RWPE2 (cell line): ENCODE measurements at regions not wholly inside any gene's neighbourhood (a gene's known extent, or its start where the extent isn't known, plus 50 kb on each side); places are given as distances from the start of the nearest gene placed in this dataset.

Experiments
- ATAC-seq: fragments of 200-7000 bp; cut with Tn5 transposase; 3 replicates; pipeline ENCODE4 v1.9.1; 2021; ENCODE audit warnings: low read depth
- DNase-seq: peaks from one replicate; pipeline ENCODE4 v3.0.0-alpha.2; 2020; ENCODE audit warnings: low spot score
- H3K27ac ChIP-seq: fragments of 450-650 bp; 2 replicates; pipeline ENCODE4 v1.5.1; 2017; ENCODE audit warnings: mild to moderate bottlenecking; ENCODE audit not compliant: poor library complexity, severe bottlenecking
- H3K27me3 ChIP-seq: fragments of 250-450 bp; sonication (Bioruptor Pico); 2 replicates; pipeline ENCODE4 v1.5.1; 2021; ENCODE audit warnings: mild to moderate bottlenecking, moderate library complexity; ENCODE audit not compliant: insufficient read depth, poor library complexity, severe bottlenecking
- H3K36me3 ChIP-seq: fragments of 250-450 bp; sonication (Bioruptor Pico); 2 replicates; pipeline ENCODE4 v1.5.1; 2020; ENCODE audit warnings: low read depth, mild to moderate bottlenecking, moderate library complexity
- H3K4me1 ChIP-seq: fragments of 250-450 bp; sonication (Bioruptor Pico); 2 replicates; pipeline ENCODE4 v1.5.1; 2021; ENCODE audit warnings: mild to moderate bottlenecking, moderate library complexity; ENCODE audit not compliant: insufficient read depth, poor library complexity, severe bottlenecking
- H3K4me3 ChIP-seq: fragments of 250-450 bp; sonication (Bioruptor Pico); 2 replicates; pipeline ENCODE4 v1.5.1; 2021; ENCODE audit warnings: mild to moderate bottlenecking, moderate library complexity; ENCODE audit not compliant: severe bottlenecking
- H3K9me3 ChIP-seq: fragments of 250-450 bp; sonication (Bioruptor Pico); 2 replicates; pipeline ENCODE4 v1.5.1; 2021; ENCODE audit warnings: mild to moderate bottlenecking, moderate library complexity; ENCODE audit not compliant: severe bottlenecking
- CTCF ChIP-seq: fragments of 450-650 bp; IDR thresholded peaks from one replicate; pipeline ENCODE4 v1.5.1; 2017; ENCODE audit warnings: mild to moderate bottlenecking, moderate library complexity; ENCODE audit not compliant: poor library complexity, severe bottlenecking

GRCh38 chr10:24790073-24790472, 66.4 kb upstream of the ARHGAP21 start:
- DNase-seq, result no peak
- no peak for ATAC-seq
- TF ChIP-seq CTCF, result no peak

GRCh38 chr10:24784923-24785322, 61.2 kb upstream of the ARHGAP21 start:
- H3K9me3 ChIP-seq, result no peaks in the 10 kb centered on the region
- H3K27ac ChIP-seq, result no peak overlapping the region
- no peaks in the 10 kb centered on the region for H3K4me1 ChIP-seq
- ATAC-seq, result peak; percentile 44; the same call in 2 of the 3 replicates
- no peak for DNase-seq
- no peak overlapping the region for H3K4me3 ChIP-seq
- no peaks in the 10 kb centered on the region for H3K36me3 ChIP-seq
- H3K27me3 ChIP-seq, result no peaks in the 10 kb centered on the region
- no peak for TF ChIP-seq CTCF

More at GRCh38 chr10:24790073-24790472, 66.4 kb upstream of the ARHGAP21 start:
- Histone ChIP-seq H3K4me3 (no peak overlapping the region), H3K36me3 (no peaks in the 10 kb centered on the region), H3K9me3 (no peaks in the 10 kb centered on the region), H3K27me3 (no peaks in the 10 kb centered on the region), H3K4me1 (no peaks in the 10 kb centered on the region), H3K27ac (no peak overlapping the region)

GRCh38 chr10:24784061-24784460, 60.4 kb upstream of the ARHGAP21 start:
- TF ChIP-seq CTCF, result no peak
- no peak overlapping the region for H3K27ac ChIP-seq
- ATAC-seq, result no peak
- no peaks in the 10 kb centered on the region for H3K9me3 ChIP-seq
- no peak for DNase-seq
- H3K27me3 ChIP-seq, result no peaks in the 10 kb centered on the region
- H3K4me1 ChIP-seq, result no peaks in the 10 kb centered on the region
- H3K4me3 ChIP-seq, result no peak overlapping the region
- H3K36me3 ChIP-seq, result no peaks in the 10 kb centered on the region

- no peaks in the 10 kb centered on the region for H3K36me3 ChIP-seq
- DNase-seq (no peak), ATAC-seq (no peak)
- no peaks in the 10 kb centered on the region for H3K9me3 ChIP-seq
- TF ChIP-seq CTCF, result no peak
- no peak overlapping the region for H3K4me3 ChIP-seq
- no peaks in the 10 kb centered on the region for H3K27me3 ChIP-seq
- H3K27ac ChIP-seq, result no peak overlapping the region
- no peaks in the 10 kb centered on the region for H3K4me1 ChIP-seq
Measured at GRCh38 chr10:24783504-24783903, 59.8 kb upstream of the ARHGAP21 start.

GRCh38 chr10:24779737-24780136, 56.0 kb upstream of the ARHGAP21 start:
- no peak for ATAC-seq
- TF ChIP-seq CTCF, result no peak
- H3K36me3 ChIP-seq, result no peaks in the 10 kb centered on the region

More at GRCh38 chr10:24779737-24780136, 56.0 kb upstream of the ARHGAP21 start:
- Histone ChIP-seq H3K4me1 (no peaks in the 10 kb centered on the region), H3K9me3 (no peaks in the 10 kb centered on the region), H3K27me3 (no peaks in the 10 kb centered on the region), H3K27ac (no peak overlapping the region), H3K4me3 (no peak overlapping the region)
- DNase-seq, result no peak
